ENCODE measurements at regions not wholly inside any gene's neighbourhood (a gene's known extent, or its start where the extent isn't known, plus 50 kb on each side); places are given as distances from the start of the nearest gene placed in this dataset.

DNA sequence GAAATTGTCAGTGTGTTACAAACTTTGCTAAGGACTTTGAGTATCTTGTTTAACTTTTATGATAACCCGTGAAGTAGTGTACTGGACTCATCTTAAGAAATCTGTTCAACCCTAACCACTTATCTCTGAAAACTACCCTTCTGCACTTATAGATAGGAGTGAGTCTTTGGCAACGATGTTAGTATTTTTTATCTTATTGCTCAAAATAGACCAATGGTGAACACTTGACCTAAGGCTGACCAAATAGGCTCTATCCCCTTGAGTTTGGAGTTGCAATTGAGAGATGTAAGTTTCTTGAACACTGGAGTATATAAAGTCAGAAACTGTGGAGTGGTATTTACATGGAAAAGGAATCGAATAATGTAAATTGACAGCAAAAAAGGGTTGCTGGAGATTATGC, 786.1 kb downstream of the TMTC2 start:
- H3K27ac Mint-ChIP-seq = no peak overlapping the region
- H3K36me3 Mint-ChIP-seq = no peaks in the 10 kb centered on the region
- DNase-seq (ENCODE audit: extremely low spot score, unreplicated experiment) = no peak
- no peaks in the 10 kb centered on the region for H3K27me3 Mint-ChIP-seq
- H3K4me1 Mint-ChIP-seq (ENCODE audit: unreplicated experiment) = no peaks in the 10 kb centered on the region
- no peak overlapping the region for H3K4me3 Mint-ChIP-seq
- no peak for TF ChIP-seq CTCF (conservative IDR thresholded peaks at IDR 0.05)
- H3K9me3 Mint-ChIP-seq = no peaks in the 10 kb centered on the region

GRCh38 chr12:83472350-83472749, 785.6 kb downstream of the TMTC2 start:
- Mint-ChIP-seq H3K4me1 (ENCODE audit: unreplicated experiment) (no peaks in the 10 kb centered on the region), H3K9me3 (no peaks in the 10 kb centered on the region), H3K4me3 (no peak overlapping the region), H3K27me3 (no peaks in the 10 kb centered on the region), H3K36me3 (no peaks in the 10 kb centered on the region), H3K27ac (no peak overlapping the region)
- DNase-seq (ENCODE audit: extremely low spot score, unreplicated experiment) = no peak
- no peak for TF ChIP-seq CTCF (conservative IDR thresholded peaks at IDR 0.05)

- Mint-ChIP-seq H3K36me3 (no peaks in the 10 kb centered on the region), H3K9me3 (no peaks in the 10 kb centered on the region), H3K4me3 (no peak overlapping the region), H3K27me3 (no peaks in the 10 kb centered on the region), H3K27ac (no peak overlapping the region), H3K4me1 (ENCODE audit: unreplicated experiment) (no peaks in the 10 kb centered on the region)
- no peak for TF ChIP-seq CTCF (conservative IDR thresholded peaks at IDR 0.05)
- no peak for DNase-seq (ENCODE audit: extremely low spot score, unreplicated experiment)
Observed at GRCh38 chr12:83471341-83471740, 784.6 kb downstream of the TMTC2 start.

GRCh38 chr12:83470749-83471148, 784.0 kb downstream of the TMTC2 start:
- Mint-ChIP-seq H3K4me3 (no peak overlapping the region), H3K27me3 (no peaks in the 10 kb centered on the region), H3K27ac (no peak overlapping the region), H3K36me3 (no peaks in the 10 kb centered on the region), H3K9me3 (no peaks in the 10 kb centered on the region), H3K4me1 (ENCODE audit: unreplicated experiment) (no peaks in the 10 kb centered on the region)
- no peak for TF ChIP-seq CTCF (conservative IDR thresholded peaks at IDR 0.05)
- DNase-seq (ENCODE audit: extremely low spot score, unreplicated experiment) = no peak

DNA sequence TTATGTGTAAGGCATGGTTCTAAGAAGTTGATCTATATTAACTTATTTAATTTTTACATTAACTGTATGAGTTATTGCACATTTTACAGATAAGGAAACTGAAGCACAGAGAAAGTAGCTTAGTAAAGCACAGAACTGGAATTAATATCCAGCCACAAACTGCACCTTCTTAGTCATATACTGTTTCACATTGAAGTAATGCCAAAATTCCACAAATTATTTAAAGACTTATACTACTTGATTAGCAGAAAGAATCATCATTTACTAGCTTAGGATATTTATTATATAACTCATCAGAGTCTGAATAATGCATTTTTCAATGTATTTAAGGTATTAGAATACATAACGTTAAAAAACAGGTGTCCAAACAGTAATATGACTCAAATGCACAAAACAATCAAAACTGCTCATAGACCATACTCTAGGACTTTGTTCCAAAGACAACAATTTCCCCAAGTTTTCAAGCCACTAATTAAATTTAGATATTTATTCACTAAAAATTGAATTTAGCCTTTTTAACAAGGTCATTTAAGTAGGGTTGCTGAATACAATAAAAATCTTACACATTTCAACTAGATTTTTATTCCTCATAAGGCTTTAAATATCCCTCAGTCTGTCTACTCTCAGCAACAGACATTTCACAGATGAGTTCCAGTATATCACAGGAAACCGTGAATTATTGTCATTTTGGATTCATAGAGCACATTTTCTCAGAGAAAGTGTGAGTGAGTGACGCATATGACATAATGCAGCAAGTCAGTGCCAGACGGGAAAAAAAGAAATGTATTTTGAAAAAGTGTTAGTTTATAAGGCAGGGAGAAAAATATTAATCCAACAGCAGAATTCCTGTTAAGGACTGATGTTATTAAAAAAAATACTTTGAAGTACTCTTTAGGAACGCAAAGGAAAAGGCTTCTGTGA, 782.5 kb downstream of the TMTC2 start:
- Mint-ChIP-seq H3K36me3 (no peaks in the 10 kb centered on the region), H3K4me1 (ENCODE audit: unreplicated experiment) (no peaks in the 10 kb centered on the region), H3K9me3 (no peaks in the 10 kb centered on the region), H3K4me3 (no peak overlapping the region), H3K27ac (no peak overlapping the region), H3K27me3 (no peaks in the 10 kb centered on the region)
- no peak for DNase-seq (ENCODE audit: extremely low spot score, unreplicated experiment)
- TF ChIP-seq CTCF (conservative IDR thresholded peaks at IDR 0.05) = no peak

Measured in type B pancreatic cell (in vitro differentiated cells).